NOMO-1 (cell line): ENCODE measurements at regions not wholly inside any gene's neighbourhood (a gene's known extent, or its start where the extent isn't known, plus 50 kb on each side); places are given as distances from the start of the nearest gene placed in this dataset.

Experiments used
- DNase-seq, 2 experiments: peaks; one replicate each; lab custom pipeline; 2025; ENCODE audit not compliant: unreplicated experiment in 2 of 2; lab: John Stamatoyannopoulos, UW

DNA sequence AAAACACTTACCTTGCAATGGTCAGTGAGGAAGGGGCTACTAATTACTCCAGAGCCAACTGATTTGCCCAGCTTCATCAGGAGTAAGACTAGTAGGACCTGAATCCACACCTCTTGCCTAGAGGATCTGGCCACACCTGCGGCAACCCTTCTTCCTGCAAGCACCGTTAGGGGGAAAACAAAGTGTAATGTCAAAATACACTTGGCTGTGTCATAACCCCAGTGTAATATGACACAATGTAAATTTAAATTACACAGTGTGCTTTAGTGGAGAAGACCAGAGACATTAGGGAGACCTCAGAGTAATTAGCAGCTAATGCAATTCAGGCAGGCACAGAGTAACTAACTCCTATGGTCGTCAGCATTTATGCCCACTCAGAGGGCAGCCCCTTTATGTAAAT lies 308.5 kb upstream of the ARRDC4 start:
- no peak for DNase-seq

DNA sequence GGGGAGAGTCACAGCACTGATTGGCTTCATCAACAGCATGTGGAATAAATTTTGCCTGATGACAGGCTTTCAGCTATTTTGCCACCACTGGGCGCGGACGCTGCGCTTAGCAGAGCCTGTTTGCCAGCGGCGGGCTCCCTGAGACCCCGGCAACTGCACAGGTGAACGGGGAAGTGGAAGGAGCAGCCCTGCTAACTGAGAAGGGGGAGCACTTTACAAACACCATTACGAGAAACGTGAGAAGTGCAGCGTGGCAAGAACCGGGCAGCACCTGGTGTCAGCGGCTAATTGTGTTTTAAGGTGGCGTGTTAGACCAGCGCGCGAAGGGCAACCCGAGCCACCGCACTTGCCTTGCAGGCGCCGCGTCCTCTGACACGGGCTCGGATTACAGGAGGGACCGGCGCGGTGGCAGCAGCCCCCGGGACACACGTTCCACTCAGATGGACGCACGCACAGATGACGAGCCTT lies 307.8 kb upstream of the ARRDC4 start:
- DNase-seq, result no peak

DNA sequence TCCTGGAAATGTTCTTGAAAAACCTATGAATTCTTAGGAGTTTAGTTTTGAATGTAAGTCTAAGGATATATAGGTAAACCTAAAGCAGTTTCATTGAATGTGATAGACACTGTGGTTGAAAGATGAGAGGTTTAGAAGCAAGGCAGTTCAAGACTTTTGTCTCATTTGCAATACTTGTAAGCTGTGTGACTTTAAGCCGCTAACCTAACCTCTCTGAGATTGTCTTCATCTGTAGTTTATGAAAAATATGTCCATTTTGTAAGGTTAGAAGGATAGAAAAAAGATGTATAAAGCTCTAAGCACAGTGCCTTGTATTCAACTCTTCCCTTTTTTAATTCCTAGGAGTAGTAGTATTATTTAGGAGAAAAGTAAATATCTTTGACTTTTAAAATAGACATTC lies 306.6 kb upstream of the ARRDC4 start:
- no peak for DNase-seq

DNA sequence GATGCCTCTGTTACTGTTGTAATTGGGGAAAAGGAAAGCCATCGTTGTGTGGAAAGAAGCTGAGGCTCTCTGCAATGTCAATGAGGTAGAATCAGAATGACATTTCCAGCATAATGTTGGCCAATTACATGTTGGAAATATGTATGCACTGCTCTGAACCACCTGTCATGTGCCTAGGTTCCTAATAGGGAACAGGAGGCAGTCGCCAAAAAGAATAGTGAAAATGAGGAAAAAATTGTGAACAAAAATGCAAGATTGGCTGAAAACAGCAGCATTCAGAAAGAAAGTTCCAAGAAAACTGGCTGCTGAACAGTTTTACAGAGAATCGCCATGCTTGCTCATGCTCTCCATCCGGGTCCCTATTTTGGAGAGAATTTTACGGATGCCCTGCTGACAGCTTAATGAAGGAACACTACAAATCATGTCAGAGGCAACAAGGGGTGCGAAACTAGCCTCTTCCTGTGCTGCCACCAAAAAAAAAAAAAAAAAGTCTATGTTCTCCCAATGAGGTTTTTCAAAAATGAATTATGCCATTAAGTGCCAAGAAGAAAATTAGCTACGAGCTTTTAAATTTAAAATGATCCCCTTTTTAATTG lies 305.9 kb upstream of the ARRDC4 start:
- DNase-seq, result peak; percentile 14 to 54

DNA sequence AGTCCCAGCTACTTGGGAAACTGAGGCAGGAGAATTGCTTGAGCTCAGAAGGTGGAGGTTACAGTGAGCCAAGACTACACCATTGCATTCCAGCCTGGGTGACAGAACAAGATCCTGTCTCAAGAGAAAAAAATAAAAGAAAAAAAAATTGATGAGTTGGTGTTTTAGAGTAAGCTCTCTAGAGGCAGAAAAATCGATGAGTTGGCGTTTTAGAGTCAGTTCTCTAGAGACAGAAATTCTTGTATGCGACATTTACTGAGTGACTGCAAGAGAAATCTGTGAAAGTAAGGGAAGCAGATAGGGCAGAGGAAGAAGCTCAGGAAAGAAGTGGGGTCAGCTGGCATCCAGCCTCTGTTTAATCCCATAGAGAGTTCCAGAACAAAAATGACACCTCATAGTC lies 298.7 kb upstream of the ARRDC4 start:
- no peak for DNase-seq

DNA sequence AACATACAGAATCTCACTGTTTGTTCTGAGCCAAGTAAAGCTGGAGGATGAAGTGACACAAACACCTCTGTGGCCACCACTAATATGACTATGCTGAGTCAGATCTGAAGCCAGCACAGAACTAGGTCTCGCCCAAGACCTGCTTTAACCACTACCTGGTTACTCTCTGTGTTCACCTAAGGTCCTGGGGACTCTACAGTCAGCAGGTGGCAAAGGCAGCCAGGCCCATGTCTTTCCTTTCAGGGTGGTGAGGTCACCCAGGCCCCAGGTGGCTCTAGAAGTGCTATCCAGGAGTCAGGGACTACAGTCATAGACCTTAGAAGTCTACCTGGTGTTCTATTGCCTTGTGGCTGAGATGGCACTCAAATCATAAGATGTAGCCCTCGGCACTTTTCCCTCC lies 287.9 kb upstream of the ARRDC4 start:
- DNase-seq, result no peak

DNA sequence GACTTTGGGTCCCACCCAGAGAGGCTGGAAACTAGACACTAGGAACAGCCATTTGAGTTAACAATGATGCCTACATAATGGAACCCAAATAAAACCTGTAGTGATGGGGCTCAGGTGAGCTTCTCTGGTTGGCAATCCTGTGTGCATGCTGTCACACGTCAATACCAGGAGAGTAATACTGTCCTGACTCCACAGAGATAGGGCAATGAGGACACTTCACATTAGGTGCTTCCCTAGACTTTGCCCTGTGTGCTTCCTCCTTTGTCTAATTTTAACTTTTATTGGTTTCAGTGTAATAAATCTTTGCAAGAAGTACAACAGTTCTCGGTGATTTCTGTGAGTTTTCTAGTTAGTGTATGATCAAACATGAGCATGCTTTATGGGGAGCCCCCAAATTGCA lies 281.8 kb upstream of the ARRDC4 start:
- DNase-seq, result peak; percentile 73 to 87

DNA sequence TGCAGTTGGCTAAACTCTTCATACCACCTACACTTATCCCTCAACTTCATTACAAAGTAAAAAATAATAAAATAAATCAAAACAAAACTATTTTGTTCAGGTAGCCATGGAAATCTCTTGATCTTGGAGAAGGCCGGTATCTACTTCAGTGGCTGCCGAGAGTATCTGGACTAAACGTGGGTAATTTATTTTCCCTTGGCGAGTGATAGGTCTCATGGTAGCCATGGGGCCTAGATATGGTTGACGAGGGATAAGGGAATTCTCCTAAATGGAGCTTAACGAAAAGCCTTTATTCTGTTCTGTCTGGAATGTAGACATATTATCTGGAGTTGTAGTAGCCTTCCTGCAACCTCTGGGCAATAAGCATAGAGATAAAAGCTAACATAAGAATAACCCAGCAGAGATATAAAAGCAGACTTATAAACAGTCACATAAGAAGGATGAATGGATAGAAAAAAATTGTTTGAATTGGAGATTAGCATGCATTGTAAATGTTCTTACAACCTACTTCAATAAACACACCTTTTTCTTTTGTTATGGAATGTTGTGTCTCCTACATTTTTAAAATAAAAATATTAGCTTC lies 281.3 kb upstream of the ARRDC4 start:
- DNase-seq, result no peak

DNA sequence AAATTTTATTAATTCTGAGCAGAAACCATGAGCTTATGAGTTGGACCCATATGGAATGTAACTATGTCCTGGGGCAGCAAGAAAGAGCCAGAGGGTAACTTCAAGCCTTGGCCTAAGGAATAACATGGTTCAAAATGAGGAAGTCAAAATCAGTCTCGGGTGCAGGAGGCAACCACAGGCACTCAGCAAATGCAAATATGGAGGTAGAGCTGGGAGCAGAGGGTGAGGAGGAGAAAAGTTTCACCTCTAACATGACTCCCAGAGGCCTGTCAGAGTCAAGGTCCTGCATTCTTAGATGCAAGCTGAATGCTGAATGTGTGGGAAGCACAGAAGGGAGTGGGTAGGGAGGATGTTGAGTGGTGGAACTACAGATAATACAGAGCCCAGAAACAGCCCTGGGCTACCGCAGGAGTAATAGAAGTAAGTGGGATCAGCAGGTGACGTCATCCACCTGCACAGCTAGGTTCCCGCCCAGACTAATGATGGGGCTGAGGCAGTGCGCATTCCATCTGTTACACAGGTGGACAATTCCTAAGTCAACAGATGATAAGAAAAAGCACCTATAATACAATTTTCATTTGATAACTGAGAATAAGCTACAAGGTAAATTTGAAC lies 279.8 kb upstream of the ARRDC4 start:
- DNase-seq, result peak in 1 of 2 experiments; percentile 23

DNA sequence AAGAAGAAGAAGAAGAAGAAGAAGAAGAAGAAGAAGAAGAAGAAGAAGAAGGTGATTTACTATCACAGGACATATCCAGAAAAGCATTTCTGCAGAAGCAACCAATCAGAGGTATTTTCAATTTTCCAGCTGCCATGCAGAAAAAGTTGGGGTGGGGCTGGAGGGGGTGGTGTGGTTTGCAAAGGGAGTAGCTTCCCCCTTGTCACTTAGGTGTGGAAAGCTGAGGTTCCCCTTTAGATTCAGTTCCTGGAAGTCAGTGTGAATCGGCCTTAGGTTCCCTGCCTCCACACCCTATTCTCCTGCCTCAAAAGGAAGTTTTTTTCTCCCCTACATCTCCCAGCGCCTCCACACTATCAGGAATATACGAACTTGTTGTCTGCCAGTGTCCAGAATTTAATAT lies 276.7 kb upstream of the ARRDC4 start:
- DNase-seq, result peak; percentile 59 to 76

DNA sequence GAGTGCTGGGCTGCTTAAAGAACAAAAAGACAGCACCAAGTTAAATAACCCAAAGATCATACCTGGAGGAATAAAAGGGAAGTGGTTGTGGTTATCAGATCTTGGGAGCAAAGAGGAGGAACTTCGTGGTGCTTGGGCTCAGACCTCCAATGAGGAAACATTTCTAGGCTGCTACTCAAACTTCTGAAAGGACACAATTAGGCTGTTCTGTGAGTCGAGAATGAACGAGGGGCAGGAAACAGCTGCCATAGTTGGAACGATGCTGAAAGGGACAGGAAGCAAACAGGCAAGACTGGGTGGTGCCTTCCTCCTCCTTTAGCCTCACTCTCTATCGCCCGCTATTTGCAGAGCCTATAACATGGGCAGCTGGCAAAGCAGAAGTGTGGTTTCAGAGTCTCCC lies 276.3 kb upstream of the ARRDC4 start:
- DNase-seq, result peak; percentile 78 to 88

DNA sequence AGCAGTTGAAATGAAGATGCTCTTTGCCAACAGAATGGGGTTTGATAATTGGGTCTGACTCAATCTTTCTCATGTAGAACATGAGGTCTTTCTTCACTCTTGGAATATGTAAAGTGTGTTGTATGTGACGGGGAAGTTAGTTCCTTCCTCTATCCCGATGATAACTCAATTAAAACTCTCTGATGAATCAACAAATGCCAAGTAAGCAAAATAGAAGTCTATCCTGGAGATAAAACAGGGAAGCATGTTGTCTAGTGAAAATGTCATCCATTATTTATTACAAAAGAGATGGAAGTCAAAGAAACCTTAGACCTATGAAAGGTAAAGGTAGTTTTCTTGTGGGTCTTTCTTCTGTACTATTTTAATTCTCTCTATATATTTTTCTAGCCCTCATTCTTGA lies 274.2 kb upstream of the ARRDC4 start:
- peak in 1 of 2 experiments; percentile 34 for DNase-seq

DNA sequence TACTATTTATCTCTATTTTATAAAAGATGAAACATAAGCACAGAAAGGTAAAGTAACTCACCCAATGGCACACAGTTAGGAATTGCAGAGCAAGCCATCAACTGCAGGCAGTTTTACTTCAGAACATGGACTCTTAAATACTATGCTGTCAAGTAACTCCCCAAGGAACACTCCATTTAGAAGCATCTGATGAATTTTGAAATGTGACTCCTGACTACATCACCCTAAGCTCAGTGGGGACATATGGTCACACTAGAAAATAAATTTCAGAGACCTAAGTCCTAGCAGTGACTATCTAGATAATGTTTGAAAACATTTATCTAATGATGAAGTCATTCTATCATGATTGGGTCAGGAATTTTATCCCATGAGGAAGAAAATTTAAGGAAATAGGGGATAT lies 272.8 kb upstream of the ARRDC4 start:
- DNase-seq, result no peak

DNA sequence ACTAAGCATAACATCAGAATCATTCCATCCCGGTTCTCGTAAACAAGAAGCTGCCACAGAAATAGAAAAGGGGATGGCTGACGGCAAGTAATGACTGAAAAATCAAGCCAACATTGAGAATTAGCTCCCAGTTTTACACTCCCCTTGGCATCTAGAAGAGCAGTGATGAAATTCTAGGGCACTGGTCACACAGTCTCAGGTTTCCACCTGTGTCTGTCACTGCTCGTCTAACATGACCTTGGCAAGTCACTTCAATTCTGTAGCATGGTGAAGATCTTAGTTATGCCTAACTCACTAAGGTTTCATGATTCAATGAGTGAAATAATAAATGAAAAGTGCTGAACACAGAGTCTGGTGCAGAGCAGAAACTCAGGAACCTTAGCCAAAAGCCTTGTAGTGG lies 272.3 kb upstream of the ARRDC4 start:
- no peak for DNase-seq

DNA sequence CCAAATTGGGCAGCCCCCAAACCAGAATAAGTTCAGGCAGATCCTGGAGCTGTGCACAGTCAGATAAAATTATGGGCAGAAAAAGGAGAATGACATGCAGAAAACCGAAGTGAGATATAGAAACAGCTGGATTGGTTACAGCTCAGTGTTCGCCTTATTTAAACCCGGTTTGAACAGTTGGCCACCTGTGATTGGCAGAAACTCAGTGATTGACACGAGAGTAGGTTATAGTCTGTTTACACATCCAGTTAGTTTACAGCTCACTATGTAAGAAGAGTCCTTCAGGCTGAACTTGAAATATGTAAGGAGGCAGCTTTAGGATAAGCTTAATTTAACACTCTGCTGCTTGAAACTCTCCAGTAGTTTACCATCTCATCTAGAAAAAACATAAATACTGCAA lies 271.6 kb upstream of the ARRDC4 start:
- no peak for DNase-seq

DNA sequence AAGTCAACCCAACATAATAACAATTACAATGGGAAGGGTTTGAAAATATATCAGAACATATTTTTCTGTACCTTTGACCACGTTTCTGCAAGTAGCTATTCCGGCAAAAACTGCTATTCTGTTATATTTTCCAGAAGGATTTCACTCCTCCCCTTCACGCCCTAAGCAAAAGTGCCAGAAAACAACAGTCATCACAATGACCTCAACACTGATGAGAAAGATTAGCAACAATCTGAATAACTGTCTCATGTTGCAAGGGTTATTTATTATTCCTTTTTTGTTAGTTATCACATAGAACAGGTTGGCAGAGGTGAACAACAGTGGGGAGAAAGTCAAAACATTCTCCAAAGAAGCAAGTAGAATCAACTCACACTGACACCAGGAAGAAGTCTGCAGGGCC lies 269.4 kb upstream of the ARRDC4 start:
- no peak for DNase-seq

DNA sequence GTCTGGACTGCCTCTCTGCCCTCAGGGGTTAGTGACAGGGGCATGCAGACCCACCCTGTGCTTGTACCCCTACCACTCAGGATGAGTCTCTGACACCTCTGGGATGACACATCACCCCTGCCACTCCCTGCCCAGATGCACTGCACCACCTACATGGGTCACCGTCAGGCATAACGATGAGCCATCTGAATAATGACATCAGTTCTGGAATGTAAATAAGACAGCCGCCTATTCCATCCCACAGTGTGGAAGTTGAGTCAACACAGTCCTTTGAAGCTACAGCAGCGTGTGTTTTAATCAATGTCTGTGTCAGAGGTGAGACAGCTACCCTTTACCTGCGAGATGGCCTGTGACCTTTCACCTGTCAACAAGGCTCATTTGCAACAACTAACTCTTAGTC lies 268.7 kb upstream of the ARRDC4 start:
- no peak for DNase-seq

DNA sequence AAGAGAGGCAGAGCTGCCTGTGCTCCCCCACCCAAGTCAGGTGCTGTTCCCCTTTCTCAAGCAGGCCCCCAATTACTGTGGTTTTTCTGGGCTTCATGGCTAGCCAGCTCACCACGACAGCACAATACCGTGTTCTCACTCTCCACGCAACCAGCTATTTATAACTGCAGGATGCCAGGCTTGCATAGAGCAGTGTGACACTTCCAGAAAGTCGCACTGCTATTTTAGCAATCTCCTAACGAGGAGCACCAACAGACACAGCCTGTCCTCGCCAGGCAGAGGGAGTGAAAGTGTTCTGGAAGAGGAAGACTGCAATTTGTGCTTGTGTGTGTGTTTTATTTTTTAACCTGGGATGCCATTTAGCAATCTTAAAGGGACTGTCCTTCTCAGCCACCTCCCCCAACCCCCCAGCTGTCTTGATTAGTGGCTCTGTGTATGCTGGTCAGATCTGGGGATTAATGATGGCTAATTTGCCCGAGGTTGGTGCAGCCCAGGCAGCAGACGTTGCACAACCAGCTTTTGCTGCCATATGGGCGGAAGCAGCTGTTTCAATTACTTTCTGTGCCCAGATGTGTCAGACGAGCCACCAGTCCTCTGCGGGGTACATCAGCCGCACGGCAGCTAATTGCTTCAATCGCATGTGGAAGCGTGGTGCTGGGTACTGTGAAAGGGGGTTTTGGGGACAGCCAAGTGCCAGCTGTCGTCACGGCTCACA lies 268.0 kb upstream of the ARRDC4 start:
- DNase-seq, result peak; percentile 87 to 90

DNA sequence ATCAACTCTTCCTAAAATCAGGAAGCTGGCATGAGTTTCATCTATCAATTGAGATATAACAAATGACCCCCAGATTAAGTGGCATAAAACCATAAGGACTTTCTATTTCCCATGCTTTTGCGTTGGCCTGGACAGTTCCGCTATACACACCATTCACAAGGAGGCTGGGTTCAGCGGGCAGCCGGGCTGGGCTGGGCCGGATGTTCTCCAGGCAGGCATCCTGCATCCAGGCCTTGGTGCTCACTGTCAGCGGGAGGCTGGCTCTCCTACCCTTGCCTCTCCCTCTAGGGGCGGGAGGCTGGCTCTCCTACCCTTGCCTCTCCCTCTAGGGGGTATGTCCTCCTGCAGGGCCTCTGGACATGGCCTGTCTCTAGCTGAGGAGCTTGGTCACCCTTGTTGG lies 266.0 kb upstream of the ARRDC4 start:
- no peak for DNase-seq

DNA sequence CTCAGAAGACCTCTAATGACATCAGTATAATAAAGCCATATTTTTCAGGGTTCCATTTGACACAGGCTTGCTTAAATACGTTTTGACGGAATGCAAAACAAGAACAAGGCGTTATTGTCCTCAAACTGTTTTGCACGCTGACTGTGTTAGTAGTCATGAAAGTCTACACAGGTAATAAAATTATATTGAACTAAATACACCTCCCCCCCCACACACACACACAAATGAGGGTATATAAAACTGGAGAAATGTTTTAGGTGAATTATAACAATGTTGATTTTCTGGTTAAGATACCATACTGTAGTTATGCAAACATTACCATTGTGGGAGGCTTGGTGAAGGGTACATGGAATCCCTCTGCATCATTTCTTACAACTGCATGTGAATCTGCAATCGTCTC lies 257.1 kb upstream of the ARRDC4 start:
- no peak for DNase-seq

DNA sequence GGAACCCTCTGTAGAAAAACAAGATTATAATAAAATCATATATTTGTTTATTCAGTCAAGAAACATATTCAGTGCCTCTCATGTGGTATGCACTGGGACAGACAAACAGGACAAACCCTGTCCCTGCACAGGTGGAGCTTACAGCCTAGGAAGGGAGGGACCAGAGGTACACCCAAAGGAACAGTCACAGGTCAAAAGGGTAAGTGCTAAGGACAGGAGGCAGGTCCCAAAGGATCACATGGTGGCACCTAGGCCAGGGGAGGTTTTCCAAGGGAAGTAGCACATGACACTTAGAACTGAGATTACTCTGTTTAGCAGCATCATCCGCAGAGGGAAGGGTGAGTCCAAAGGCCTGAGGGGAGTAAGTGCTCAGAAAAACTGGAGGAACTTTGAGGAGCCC lies 254.4 kb upstream of the ARRDC4 start:
- DNase-seq, result no peak

DNA sequence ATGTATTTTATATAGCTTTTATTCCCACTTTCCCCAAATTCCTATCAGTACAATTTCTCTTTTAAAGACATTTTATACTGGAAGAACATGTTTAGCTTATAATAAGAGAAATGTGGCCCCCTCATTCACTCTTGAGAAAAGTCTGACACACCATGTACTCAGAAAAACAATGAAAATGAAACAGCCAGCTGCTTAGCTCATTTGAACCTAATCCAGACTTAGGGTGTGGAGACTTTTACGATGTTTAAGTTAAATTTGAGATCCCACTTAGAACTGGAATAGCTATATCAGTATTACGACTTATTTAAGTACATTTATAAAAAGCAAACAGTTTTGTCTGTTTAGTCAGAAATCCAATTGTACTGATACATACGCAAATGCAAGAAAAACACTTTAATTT lies 252.3 kb upstream of the ARRDC4 start:
- DNase-seq, result no peak
